Skin epidermis (tissue), 12 donors: ENCODE measurements at regions not wholly inside any gene's neighbourhood (a gene's known extent, or its start where the extent isn't known, plus 50 kb on each side); places are given as distances from the start of the nearest gene placed in this dataset.

Source experiments
- H3K27ac ChIP-seq, 21 experiments: fragments of 200-600 bp; sonication (generic) in 11 of 21; one replicate each; pipeline ENCODE4 v1.5.0; 2020; ENCODE audit warnings: mild to moderate bottlenecking in 3 of 21, inconsistent platforms in 2 of 21, moderate library complexity in 2 of 21
- H3K4me3 ChIP-seq, 7 experiments: fragments of 200-600 bp; sonication (generic) in 2 of 7; one replicate each; pipeline ENCODE4 v1.5.0; 2020; ENCODE audit warnings: inconsistent platforms in 2 of 7, mild to moderate bottlenecking in 2 of 7, moderate library complexity in 1 of 7

DNA sequence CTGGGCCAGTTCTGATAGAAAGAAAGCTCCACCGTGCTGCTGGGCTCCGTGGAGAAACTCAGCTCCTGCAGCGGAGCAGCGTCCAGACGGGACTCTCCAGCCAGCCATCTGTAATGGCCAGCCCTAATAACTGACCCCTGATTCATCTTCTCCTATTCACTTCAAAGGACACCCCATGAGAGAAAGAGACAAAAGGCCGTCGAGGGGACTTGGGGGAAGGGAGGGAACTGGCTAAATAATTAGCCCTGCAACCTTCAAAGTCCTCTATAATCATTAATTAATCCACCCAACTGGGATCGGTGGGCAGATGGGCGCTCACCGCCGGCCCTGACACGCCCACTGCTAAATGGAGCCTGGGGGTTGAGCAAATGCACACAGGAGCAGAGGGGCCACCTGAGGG is 512.4 kb downstream of the CD83 start:
- Histone ChIP-seq H3K27ac (no peak overlapping the region), H3K4me3 (no peak overlapping the region)

DNA sequence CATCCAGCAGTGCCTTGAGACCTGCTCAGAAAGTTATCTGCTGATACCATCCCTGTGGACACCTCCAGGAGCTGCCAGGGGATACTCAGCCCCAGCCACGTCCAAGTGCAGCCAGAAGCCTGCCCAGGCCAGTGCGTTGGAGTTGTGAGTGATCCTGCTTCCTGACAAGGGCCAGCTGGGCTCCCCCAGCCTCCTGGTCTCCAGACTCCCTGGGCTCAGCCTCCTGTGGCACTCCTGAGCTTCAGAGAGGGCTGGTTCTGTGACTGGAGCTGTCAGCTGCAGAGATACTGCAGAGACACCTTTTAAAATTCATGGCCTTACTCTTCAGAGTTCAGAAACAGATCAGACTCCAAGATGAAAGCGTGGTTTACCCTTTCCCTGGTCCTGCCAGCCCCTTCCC is 515.9 kb downstream of the CD83 start:
- no peak overlapping the region for H3K4me3 ChIP-seq
- H3K27ac ChIP-seq: no peak overlapping the region

DNA sequence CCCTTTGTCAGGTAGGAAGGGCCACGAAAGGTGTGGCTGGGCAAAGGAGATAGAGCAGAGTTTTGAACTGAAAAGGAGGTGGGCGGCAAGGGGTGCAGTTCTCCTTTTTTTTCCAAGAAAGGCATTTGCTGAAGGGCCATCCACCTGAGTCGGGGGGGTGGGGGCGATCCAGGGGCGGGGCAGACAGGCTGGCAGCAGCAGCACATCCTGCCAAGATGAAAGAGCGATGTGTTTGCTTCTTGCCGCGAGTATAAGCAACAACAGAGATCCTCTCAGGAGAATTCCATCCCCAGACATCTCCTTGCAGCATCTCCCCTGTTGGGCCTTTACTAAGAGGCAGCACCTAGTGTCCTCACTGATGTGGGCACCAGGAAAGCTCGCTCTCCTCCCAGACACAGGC is 516.5 kb downstream of the CD83 start:
- Histone ChIP-seq H3K4me3 (no peak overlapping the region), H3K27ac (no peak overlapping the region)

DNA sequence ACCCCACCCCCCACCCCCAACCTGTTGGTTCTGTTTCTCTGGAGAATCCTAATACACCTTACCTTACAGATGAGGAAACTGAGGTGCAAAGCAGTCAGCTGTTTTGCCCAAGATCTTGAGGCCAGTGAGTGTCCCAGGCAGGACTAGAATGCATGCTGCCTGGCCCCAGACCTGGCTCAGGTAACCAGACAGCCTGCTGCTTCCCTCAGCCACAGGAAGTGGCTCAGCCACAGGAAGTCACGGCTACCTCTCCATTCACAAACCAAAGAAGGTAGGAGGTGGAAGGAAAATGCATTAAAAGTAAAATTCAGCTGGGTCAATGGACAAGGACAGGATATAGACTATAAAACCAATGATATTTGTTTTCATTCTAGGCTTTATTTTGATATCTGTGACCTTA is 517.6 kb downstream of the CD83 start:
- no peak overlapping the region for H3K27ac ChIP-seq
- H3K4me3 ChIP-seq: no peak overlapping the region

DNA sequence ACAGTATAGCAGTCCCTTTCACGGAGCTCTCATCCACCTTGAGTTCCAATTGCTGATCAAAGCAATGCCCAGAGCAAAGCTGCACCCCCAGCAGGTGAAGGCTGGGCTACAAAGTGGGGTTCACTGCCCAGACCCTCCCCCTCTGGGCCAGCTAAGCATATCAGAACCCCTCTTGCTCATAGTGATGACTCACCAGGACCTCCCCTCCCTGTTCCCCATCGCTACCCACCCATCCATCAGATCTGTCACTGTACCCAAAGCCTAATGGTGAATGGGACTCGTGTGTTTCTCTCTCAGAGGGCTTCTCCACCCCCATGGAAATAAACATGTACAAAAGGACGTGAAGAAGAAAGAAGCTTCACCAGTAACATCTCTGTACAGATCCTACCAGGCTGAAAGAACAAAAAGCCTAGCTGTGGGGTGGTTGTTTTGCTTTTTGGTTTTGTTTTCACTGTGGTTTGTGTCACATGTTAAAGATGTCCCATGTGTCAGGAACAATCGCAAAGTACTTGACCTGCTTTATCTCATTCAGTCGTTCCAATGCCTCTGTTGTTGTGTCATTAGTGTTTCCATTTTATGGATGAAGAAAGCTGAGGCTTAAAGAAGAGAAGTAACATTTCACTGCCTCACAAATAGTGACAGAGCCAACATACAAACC is 518.5 kb downstream of the CD83 start:
- Histone ChIP-seq H3K27ac (peak overlapping the region in 1 of 21 experiments; percentile 37), H3K4me3 (no peak overlapping the region)

DNA sequence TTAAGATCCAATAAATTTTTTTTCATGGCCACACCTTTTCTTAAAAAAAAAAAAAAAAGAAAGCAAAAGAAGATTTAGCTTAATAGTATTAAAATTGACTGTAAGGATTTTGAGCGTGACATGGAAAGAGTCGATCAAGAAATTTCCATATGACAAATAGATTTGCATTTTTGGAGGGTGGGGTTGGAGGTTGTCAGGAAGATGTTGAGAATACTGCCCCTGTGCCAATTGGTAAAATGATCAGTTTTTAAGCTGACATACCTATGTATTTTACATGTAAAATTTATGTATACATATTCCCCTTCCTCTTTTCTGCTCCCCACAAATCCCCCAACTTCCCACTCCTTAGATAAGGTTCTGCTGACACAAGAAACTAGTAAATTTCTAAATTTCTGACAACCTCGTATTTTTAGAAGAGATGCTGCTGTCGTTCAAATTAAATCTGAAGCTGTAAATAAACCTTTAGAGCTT is 520.9 kb downstream of the CD83 start:
- peak overlapping the region in 3 of 21 experiments; percentile 36 to 50 (median 45) for H3K27ac ChIP-seq
- no peak overlapping the region for H3K4me3 ChIP-seq

DNA sequence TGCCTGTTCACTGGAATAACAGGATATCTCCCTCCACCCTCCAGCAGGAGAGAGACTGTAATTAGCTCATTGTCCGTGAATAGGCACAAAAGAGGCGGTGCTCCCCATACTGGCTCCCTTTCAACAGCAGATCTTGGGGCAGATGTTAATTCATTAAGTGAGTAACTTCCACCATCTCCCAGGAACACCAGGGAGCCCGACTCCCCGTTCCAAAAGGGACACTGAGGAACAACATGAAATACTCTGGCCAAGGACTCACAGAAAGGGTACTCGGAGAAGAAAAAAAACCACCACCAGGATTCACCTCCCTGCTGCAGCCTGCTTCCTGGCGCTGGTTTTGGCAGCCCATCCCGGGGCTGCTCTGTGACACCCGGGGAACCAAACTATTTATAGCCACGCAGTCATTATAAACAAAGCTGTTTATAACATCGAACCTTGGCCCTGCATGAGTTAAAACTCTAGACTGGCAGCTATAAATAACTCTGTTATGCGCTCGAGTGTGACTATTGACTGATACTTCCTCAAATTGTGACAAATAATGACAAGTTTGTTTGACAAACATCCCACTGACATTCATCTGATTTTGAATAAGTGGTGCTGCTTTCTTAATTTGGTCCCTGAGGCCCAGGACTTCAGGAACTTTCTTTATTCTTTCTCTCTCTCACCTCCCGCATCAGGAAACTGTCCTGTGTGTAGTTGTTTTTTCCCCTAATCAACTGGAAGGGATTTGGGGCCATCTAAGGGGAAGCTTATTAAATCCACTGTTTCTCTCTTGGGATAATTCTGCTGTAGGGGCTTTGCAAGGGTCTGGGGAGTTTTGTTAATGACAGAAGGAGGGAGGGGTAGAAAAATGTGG is 521.6 kb downstream of the CD83 start:
- no peak overlapping the region for H3K4me3 ChIP-seq

DNA sequence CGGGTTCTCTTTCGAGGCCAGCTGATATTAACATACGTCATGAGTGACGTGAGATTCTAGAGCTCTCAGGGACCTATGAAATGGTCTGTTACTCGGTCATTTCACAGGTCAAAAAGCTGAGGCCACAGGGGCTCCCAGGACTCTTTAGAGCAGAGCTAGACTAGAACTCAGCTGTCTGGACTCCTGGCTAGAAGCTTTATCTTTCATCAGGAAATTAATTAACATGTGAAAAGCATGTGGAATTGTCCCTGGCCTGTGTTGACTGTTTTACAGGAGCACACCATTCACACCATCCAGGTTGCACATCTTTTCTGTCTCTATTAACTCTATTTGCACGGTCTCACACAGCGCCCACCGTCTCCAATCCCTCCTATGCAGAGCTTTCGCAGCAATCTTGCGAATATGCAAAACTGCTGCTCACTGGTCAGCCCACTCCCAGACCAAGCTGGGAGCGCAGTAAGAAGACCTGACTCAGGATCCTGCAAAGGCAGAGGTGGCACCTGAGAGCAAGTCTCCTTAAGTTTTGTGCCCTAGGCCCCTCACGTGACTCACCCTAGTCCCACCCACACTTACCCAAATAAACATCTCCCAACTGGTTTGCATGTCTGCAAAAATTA is 522.5 kb downstream of the CD83 start:
- no peak overlapping the region for H3K4me3 ChIP-seq
- H3K27ac ChIP-seq: peak overlapping the region in 1 of 21 experiments; percentile 50

More for the DNA sequence above, 521.6 kb downstream of the CD83 start:
- H3K27ac ChIP-seq: peak overlapping the region in 5 of 21 experiments; percentile 16 to 50 (median 45)

DNA sequence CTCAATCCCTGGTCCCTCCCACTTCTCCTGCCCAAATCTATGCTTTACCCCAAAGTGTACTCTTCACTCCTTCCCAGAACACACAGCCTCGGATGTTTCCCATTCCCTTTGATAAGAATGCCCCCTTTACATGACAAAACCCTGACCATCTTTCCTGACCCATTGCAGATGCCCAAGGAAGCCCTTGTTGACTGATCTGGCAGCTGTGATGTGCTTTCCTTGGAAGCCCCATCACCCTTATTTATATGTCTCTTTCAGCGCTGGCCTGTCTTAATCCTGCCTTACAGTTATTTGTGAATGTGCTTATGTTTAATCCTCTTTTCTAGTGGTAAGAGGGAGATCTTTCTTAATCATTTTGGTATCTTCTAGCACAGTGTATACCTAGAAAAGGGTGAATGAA is 523.1 kb downstream of the CD83 start:
- H3K27ac ChIP-seq: no peak overlapping the region
- no peak overlapping the region for H3K4me3 ChIP-seq

DNA sequence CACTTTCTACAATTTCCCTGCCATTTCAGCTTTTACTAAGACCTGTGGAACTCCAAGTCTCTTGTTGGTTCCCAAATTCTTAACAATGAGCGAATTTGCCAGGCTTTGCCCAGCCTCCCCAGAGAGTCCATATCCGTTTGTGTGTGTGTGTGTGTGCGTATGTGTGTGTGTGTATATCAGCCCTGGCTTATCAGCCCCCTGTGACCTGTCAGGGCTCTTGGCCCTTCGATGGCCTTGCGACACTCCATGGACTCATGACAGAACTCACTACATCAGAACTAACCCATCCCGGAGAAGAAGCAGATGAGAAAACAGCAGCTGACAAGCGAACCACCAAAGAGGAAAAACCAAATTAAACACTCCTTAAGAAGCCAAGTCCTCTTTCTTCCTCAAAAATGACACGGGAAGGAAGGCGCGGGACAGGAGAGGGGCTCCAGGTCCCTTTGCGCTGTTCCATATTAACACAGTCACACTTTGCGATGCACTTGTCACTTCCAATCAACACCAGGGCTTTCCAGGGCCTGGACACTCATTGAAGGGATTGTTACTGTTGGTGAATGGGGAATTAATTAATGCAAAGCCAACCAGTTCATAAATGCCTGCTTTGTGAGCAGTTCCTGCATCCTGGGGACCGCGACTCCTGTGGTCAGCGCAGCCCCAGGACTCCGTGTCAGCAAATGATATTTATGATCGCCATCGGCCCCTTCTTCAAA is 524.0 kb downstream of the CD83 start:
- H3K27ac ChIP-seq: no peak overlapping the region
- no peak overlapping the region for H3K4me3 ChIP-seq

DNA sequence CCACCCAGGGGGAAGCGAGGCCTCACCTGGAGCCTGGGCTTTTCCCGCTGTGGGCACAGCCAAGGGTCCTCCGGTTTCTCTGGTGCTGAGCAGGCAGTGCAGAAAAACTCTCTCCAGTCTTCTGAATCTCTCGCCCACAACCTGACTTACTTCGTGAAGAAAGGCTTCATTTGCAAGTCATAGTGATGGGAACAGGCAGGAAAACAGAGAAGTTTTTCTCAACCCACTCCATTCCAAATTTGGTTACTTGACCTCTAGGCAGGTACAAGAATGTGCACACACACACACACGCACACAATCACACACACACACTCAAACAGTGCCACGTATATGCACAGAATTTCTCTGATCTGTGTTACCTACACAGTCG is 524.5 kb downstream of the CD83 start:
- Histone ChIP-seq H3K4me3 (no peak overlapping the region), H3K27ac (no peak overlapping the region)

DNA sequence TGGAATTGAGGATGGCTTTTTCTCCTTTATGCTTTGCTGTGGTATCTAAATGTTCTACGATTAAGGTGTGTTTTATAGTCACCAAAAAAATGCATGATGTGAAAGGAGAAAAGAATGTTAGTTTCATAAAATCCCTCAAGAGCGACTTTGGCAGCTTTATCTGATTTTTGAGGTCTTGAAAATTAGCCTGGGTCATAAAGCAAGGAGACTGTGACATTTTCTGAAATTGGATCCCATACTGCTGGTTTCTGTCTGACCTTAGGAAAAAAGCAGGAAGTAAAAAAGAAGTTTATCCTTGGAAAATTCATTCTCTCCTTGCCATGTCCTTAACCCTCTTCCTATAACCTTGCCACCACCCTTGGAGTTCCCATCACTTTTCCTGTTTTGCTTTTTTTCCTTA is 525.3 kb downstream of the CD83 start:
- Histone ChIP-seq H3K27ac (no peak overlapping the region), H3K4me3 (no peak overlapping the region)

DNA sequence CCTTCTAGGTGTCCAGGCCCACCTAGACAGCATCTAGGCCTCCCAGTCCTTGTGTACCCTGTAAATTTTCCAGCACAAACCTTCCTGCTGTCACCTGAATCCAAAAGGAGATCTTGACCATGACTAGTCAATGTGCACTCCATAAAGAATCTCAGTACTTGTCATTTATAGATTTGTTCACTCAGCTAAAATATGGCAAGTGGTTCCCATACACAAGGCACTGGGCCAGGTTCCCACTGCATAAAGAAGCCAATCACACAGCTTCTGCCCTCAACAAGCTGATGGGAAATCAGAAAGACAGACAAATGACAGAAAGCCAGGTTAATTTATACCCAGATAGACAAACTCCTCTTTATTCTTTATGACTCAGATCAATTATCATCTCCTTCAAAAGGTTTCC is 526.8 kb downstream of the CD83 start:
- Histone ChIP-seq H3K27ac (no peak overlapping the region), H3K4me3 (no peak overlapping the region)

DNA sequence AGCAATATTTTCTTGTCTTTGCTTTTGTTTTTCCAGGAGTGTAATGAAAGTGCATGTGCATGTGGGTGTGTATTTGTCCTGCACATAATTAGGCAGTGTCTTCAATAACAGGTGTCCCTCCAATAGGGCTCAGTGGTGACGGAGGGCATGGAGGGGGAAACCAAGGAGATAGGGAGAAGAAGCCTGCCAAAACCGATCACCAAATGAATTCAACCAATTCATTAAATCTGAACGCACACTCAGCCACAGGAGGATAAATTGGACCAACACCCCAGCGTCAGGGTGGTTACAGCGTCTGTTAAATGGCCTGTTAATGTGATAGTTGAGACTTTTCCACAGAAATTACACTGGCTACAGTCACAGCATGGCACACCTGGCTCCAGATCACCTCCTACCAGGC is 527.6 kb downstream of the CD83 start:
- H3K4me3 ChIP-seq: no peak overlapping the region
- H3K27ac ChIP-seq: no peak overlapping the region

DNA sequence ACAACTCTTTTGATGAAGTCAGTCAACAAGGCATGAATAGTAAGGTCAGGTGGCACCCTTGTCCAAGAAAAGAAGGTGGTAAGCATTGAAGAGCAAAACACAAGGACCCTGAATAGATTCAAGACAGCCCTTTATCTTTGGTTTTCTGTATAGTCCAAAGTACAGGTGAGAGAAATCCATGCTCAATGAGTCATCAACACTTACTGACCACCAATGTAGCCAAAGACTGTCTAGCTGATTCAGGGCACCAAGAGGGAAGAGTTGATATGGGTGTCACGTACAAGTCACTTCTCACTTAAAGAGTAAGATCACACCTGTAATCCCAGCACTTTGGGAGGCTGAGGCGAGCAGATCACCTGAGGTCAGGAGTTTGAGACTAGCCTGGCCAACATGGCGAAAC is 528.3 kb downstream of the CD83 start:
- no peak overlapping the region for H3K4me3 ChIP-seq

DNA sequence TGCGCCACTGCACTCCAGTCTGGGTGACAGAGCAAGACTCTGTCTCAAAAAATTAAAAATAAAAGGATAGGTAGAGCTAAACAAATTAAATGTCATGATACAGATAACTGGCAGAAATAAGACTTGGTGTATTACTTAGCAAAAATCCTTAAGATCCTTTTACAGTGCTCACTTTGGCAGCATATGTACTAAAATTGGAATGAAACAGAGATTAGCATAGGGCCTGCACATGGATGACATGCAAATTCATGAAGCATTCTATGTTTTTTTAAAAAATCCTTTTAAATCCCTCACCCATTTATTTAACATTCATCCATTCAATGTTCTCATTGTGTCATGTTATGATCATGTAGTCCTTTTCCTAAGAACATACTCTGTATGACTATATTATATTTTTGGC is 528.8 kb downstream of the CD83 start:
- H3K4me3 ChIP-seq: no peak overlapping the region
- H3K27ac ChIP-seq: no peak overlapping the region

More for the DNA sequence above, 528.3 kb downstream of the CD83 start:
- no peak overlapping the region for H3K27ac ChIP-seq

DNA sequence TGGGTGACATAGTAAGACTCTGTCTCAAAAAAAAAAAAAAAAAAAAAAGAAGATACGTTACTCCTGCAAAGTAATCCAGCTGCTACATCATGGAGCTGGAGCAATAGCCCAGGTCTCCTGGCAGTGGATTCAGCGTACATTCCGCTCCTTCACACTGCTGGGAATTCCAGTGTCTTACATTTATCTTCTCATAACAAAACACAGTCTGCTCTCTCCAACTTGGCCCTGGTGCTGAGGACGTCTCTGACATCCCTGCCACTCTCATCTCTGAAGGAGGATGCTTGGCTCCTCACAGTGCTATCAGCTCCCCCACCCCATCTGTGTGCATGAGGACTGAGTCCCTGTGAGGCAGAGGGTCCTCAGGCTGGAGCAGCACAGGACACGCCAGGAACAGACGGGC is 529.8 kb downstream of the CD83 start:
- no peak overlapping the region for H3K27ac ChIP-seq

DNA sequence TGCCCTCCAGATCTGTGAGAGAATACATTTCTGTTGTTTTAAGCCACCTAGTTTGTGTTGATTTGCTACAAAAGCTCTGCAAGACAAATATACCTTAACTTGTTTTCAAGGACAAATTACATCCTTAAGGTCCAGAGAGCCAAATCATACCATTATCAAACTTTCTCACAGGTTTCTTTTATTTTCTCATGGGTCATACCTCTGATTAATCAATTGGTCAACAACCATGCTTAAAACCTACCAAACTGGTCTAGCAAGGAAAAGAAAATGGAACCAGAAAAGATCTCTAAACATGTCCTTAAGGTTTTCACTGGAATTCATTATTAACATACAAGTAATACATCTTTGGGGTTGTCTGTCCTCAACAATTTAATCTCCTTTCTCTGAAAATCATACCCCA is 535.0 kb downstream of the CD83 start:
- no peak overlapping the region for H3K27ac ChIP-seq
- no peak overlapping the region for H3K4me3 ChIP-seq

More for the DNA sequence above, 529.8 kb downstream of the CD83 start:
- no peak overlapping the region for H3K4me3 ChIP-seq

DNA sequence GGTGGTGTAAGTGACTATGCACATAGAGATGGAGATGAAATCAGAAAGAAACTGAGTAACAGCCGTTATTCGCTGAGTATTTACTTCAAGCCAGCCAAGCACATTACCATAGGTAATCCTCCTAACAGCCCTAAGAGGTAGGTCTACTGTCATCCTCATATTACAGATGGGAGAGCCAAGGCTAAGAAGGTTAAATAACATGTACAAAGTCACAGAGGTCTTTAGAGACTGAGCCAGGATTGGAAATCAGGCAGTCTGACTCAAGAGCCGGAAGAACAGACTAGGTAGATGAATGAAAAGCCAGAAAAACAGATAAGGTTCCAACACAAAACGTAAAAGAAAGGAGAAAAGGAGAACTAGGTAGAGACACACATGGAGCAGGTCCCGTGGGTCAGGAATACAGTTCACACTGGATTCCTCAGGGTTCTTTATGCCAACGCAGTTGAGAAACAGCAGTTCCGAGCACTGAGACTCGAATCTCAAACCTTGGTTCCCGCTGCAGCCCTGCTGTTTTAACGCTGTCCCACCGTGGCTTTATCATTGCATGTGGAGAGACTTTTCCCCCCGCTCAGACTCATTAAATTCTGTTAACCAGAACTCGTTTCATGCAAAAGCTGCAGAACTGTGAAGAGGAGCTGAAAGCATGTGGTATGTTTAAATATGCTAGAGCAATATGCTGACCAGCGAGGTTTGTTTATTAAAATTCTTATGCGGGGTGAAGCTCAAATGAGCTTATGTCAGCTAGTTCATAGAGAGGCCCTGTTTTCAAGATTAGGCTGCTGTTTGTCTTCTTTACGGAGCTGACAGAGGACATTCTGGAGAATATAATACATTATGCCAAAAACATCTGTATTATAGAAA is 537.9 kb downstream of the CD83 start:
- Histone ChIP-seq H3K4me3 (no peak overlapping the region), H3K27ac (peak overlapping the region in 2 of 21 experiments; percentile 6 to 37)
